ENCODE measurements at regions not wholly inside any gene's neighbourhood (a gene's known extent, or its start where the extent isn't known, plus 50 kb on each side); places are given as distances from the start of the nearest gene placed in this dataset.

DNA sequence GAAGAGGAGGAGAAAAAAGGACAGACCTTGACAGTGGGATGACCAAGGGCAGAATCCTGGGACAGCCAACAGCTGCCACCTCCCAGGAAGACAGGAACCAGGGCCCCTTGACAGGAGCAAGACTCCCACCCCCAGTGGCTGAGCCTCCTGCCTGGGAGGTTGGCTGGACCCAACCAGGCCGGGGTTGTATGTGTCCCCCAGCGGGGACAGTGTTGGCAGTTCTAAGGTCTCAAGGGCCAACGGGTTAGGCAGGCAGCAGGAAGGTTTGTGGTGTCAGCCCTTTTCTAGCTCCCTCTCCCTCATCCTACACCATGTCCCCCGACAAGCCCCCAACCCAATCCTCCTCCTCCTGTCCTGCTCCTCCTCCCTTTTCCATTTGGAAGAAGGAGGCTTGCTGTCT lies 126.2 kb downstream of the MRM1 start:
- TF ChIP-seq, protein P1, sequence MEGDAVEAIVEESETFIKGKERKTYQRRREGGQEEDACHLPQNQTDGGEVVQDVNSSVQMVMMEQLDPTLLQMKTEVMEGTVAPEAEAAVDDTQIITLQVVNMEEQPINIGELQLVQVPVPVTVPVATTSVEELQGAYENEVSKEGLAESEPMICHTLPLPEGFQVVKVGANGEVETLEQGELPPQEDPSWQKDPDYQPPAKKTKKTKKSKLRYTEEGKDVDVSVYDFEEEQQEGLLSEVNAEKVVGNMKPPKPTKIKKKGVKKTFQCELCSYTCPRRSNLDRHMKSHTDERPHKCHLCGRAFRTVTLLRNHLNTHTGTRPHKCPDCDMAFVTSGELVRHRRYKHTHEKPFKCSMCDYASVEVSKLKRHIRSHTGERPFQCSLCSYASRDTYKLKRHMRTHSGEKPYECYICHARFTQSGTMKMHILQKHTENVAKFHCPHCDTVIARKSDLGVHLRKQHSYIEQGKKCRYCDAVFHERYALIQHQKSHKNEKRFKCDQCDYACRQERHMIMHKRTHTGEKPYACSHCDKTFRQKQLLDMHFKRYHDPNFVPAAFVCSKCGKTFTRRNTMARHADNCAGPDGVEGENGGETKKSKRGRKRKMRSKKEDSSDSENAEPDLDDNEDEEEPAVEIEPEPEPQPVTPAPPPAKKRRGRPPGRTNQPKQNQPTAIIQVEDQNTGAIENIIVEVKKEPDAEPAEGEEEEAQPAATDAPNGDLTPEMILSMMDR (IDR thresholded peaks at IDR 0.05): no peak
- no peak for TF ChIP-seq POLR2A (IDR thresholded peaks at IDR 0.05)
